OCI-M1 (cell line): ENCODE measurements at regions not wholly inside any gene's neighbourhood (a gene's known extent, or its start where the extent isn't known, plus 50 kb on each side); places are given as distances from the start of the nearest gene placed in this dataset.
"Not testable (repeated sequence)": the region's sequence is repeated elsewhere in the genome, so short reads cannot be mapped to it uniquely, and the experiment has no call there.

Experiments
- DNase-seq: peaks from one replicate; lab custom pipeline; 2025; lab: John Stamatoyannopoulos, UW

DNA sequence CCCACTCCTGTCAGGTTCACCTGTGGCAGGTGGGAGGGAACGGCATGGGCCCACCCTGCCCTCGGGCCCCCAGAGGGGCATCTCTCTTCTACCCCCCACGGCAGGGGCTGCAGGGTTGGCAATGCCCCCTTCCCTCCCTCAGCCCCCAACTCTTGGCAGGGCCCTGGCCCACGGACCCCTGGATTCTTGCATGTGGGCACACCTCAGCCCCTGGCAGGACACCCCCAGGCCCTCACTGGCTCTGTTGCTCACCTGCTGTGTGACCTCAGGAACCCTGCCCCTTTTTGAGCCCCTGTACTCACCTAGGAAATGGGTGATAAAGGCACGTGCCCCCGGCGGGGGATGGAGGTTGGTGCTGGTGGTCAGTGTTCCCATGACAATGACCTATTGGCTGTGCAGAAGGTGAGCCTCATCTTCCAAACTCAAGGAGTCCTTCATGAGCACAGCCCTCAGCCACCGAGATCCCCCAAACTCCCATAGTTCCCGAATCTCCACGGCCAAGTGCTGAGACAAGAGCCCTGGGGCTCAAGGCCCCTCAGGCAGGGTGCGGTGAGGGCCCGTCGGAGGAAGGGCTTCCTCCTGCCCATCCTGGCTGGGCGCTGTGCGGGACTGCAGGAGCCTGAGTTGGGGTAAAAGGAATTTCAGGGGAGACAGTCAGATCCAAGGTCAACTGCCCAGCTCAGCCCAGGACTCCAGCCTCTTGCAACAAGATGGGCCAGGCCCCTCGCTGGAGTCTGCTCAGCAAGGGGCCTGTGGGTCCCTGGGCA lies 198.2 kb downstream of the IGLL1 start:
- no peak for DNase-seq

DNA sequence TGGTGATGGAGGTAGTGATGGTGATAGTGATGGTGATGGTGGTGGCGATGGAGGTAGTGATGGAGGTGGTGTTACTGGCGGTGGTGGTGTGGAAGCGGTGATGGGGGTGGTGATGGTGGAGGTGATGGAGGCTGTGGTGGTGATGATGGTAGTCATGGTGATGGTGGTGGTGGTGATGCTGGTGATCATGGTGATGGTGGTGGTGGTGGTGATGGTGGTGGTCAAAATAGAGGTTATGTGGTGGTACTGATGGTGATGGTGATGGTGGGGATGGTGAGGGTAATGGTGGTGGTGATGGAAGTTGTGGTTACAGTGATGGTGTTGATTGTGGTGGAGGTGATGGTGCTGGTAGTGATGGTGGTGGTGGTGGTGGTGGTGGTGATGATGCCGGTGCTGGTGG lies 199.2 kb downstream of the IGLL1 start:
- DNase-seq = no peak

DNA sequence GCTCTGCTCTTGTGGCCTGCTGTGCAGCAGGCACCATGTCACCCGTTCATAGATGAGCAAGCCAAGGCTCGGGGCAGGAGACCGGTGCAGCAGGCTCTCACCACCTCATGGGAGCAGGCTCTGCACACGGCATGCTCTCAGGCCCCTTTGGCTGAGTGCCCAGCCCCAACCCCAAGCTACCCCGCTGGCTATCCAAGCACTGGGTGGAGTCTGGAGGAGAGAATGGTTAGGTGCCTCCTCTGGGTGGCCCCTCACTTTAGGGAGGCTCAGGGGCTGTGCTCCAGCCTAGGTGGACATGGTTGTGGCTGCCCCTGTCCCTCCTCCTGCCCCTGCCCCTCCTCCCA lies 199.9 kb downstream of the IGLL1 start:
- DNase-seq = no peak

DNA sequence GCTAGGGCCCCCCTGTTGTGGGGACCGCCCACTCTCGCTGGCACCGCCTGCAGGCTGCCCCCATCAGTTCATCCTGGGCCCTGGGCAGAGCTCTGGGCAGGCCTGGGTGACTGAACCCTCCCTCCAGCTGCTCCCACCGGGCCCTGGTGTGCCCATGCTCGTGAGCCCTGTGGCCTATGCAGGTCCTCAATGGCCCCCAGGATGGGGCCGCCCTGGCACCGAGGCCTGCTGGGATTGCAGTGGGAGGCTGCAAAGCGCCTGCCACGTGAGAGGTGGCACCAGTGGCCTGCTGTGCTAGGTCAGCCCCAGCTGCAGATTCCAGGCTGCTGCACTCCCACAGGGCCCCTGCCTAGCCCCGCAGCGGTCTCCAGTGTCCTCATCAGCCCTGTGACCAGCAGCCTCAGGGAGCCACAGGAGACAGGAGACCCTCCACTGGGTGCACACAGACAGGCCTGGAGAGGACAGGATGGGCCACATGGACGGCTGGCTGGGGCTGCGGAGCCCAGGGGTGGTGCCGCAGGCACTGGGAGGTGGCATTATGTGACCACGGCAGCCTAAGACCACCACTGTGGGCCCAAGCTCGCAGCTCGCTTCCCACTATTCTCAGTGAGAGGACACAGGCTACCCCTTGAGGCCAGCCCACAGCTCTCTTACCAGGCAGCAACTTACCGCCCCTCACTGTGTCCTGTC lies 199.4 kb downstream of the BCR start:
- not testable (repeated sequence) for DNase-seq

DNA sequence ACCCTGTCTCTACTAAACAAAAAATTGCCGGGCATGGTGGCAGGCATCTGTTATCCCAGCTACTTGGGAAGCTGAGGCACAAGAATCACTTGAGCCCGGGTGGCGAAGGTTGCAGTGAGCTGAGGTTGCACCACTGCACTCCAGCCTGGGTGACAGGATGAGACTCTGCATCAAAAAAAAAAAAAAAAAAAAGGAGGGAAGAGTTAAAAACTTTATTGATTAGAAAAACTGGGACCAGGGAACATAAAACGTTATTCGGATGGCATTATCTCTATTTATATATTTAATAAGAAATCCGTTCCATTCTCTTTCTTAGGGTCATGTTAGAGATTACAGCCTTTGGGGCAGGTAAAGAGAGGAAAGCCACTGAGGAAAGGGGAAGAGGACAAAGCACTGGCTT lies 197.5 kb downstream of the BCR start:
- DNase-seq = no peak

DNA sequence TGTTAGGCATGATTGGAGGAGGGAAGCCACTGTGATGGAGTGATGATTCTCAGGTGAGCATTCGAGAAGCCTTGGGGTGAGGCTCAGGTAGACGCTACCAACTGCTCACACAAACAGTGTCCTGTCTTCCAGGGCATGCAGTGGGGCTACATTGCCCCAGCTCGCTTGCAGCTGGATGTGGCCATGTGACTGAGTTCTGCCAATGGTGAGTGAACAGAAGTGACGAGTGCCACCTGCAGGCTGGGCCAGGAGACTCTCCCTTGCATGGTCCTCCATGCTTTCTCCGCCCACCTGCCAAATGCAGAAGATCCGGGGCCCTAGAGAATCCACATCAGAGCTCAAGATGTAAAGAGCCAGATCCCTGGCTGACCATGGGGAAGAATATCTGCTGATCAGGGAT lies 195.9 kb downstream of the BCR start:
- DNase-seq = peak; percentile 79

DNA sequence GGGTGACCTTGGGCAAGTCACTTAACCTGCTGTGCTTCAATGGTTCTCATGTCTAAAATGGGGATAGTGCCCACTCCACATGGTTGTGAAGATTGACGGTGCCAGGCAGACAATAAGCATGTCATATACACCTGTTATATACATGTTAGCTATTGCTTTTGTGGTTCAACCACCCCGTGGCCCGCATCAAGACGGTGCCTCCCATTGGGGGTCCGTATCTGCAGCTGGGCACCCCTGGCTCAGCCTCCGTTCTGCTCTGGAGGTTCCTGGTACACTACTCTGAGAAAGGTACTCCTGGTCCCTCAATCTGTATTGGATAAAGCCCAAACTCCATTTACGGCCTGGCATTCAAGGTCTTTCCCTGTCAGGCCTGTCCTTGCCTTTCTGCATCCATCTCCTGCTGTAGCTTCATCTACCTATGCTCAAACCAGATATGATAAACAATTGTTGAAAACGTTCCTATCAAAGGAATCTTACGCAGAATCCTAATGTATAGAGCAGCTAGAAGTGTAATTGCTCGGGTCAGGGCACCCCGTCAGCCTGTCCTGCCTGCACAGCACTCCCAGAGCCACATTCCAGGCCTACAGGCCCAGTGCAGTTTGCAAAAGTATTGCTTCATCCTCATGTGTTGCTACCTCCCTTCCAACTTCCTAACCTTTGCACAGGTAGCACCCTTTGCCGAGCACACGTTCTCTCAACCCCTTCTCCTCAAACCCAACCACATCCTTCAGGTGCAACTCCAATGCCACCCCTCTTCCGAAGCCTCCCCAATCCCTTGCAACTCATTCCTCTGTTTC lies 194.9 kb downstream of the BCR start:
- no peak for DNase-seq

DNA sequence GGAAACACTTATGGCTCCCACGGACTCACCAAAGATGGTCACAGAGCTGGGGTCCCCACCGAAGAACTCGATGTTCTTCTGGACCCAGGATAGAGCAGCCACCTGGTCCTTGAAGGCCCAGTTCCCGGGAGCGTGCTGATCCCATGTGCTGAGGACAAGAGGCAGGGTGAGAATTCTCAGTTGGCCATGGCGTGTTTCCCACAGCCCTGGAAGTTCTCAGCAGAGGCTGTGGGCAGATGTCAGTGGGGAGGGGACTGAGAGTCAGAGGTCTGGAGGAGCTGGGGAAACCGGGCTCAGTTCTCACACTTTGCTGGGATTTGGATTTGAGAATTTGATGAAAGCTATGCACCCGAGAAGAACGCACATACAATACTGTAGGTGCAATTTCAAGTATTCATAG lies 193.3 kb downstream of the BCR start:
- DNase-seq = no peak

DNA sequence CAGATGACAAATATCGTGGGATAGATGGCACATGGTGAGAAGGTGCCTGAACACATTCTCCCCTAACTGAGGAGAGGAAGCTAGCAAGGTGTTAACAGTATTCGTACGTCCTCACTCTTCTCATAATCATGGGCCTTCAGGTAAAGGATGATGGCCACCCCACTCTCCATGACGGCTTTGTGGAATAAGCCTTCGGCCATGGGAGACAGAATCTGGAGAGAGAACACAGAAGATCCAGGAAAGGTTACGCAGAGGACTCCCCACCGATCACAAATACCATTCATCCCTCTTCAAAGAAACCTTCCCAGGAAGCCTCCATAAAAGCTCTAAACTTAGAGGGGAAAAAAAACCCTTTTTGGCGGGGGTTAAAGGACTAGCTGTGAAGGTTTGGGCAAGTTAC lies 189.9 kb downstream of the BCR start:
- DNase-seq = no peak

DNA sequence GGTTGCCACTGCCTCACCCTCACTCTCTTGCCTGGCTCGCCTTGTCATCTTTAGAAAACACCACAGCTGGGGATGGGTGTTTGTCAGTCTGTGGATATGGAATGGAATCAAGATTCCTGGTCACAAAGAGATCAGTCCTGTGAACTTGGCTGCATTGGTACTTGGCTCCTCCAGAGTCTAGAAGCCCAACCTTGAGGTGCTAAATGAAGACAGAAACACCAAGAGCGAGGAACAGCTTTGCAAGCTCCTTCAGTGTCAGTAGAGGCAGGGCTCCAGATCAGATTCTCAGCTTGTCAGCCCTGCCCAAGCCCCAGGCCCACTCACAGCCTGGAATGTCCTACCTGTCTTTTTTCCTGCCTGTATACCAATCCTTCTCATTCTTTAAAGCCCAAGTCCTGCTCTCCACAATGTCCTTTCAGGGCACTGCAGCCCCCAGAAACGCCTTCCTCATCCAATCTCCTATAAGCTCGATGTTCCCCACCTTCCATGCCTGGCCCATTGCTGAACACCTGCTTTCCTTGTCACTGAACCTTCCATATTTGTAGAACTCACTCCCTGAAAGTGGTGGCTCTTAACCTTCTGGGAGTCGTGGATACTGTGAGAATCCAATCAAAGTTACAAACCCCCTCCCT lies 188.9 kb downstream of the BCR start:
- no peak for DNase-seq
